A673 (cell line): ENCODE measurements at regions not wholly inside any gene's neighbourhood (a gene's known extent, or its start where the extent isn't known, plus 50 kb on each side); places are given as distances from the start of the nearest gene placed in this dataset.

Experiments used
- EZH2 ChIP-seq: fragments of 200-600 bp; sonication (generic); IDR thresholded peaks from 2 replicates; pipeline ENCODE4 v1.6.1; 2017; ENCODE audit warnings: borderline replicate concordance, low read depth, mild to moderate bottlenecking, mixed read lengths, antibody characterized with exemption, low read length; ENCODE audit not compliant: poor library complexity, severe bottlenecking
- TF ChIP-seq, protein P1 (sequence below): fragments of 300-800, 200-600 bp; sonication (generic); conservative IDR thresholded peaks from 2 replicates; pipeline ENCODE4 v1.5.1; 2017; ENCODE audit warnings: low read depth, mild to moderate bottlenecking, antibody characterized with exemption, low read length, moderate library complexity, mixed read lengths

DNA sequence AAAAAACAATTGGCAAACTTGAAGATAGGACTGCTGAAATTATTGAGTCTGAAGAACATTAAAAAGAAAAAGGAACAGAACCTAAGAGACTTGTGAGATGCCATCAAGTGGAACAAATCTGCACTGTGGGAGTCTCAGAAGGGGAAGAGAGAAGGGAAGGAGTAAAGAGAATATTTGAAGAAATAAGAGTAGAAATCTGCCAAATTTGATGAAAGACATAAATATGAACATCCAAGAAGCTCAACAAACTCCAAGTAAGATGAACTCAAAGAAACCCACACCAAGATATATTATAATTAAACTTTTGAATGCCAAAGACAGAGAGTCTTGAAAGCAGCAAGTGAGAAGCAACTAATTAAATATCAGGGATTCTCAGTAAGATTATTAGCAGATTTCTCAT is 102.7 kb downstream of the ZNF519 start:
- TF ChIP-seq, protein P1, sequence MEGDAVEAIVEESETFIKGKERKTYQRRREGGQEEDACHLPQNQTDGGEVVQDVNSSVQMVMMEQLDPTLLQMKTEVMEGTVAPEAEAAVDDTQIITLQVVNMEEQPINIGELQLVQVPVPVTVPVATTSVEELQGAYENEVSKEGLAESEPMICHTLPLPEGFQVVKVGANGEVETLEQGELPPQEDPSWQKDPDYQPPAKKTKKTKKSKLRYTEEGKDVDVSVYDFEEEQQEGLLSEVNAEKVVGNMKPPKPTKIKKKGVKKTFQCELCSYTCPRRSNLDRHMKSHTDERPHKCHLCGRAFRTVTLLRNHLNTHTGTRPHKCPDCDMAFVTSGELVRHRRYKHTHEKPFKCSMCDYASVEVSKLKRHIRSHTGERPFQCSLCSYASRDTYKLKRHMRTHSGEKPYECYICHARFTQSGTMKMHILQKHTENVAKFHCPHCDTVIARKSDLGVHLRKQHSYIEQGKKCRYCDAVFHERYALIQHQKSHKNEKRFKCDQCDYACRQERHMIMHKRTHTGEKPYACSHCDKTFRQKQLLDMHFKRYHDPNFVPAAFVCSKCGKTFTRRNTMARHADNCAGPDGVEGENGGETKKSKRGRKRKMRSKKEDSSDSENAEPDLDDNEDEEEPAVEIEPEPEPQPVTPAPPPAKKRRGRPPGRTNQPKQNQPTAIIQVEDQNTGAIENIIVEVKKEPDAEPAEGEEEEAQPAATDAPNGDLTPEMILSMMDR: no peak
- no peak for TF ChIP-seq EZH2
